OCI-LY7 (cell line): ENCODE measurements at regions not wholly inside any gene's neighbourhood (a gene's known extent, or its start where the extent isn't known, plus 50 kb on each side); places are given as distances from the start of the nearest gene placed in this dataset.

Source experiments
- CTCF ChIP-seq: fragments of 200-600 bp; sonication (generic); conservative IDR thresholded peaks from 2 replicates; pipeline ENCODE4 v1.5.1; 2014; ENCODE audit warnings: mild to moderate bottlenecking, antibody characterized with exemption, low read length, moderate library complexity, mixed read lengths
- EZH2phosphoT487 ChIP-seq: fragments of 200-600 bp; sonication (generic); IDR thresholded peaks from 2 replicates; pipeline ENCODE4 v1.6.1; 2018; ENCODE audit warnings: low read depth, borderline replicate concordance, mild to moderate bottlenecking, mixed run types, antibody characterized with exemption, low read length, moderate library complexity, mixed read lengths

GRCh38 chr3:82048711-82049110, 287.3 kb upstream of the GBE1 start:
- no peak for TF ChIP-seq CTCF
- TF ChIP-seq EZH2phosphoT487, result no peak
